Lower lobe of right lung (tissue), 2 donors: ENCODE measurements at regions not wholly inside any gene's neighbourhood (a gene's known extent, or its start where the extent isn't known, plus 50 kb on each side); places are given as distances from the start of the nearest gene placed in this dataset.

Source experiments
- ATAC-seq, 2 donors: fragments of 200-7000 bp; cut with Tn5 transposase; one replicate each; pipeline ENCODE4 v1.9.1; 2020 to 2022; ENCODE audit warnings: mild to moderate bottlenecking in 2 of 2, moderate library complexity in 2 of 2
- DNase-seq: peaks from one replicate; pipeline ENCODE4 v3.0.0-alpha.2; 2020
- H3K27ac ChIP-seq: fragments of 200-600 bp; one replicate; pipeline ENCODE4 v1.8.0; 2022
- H3K27me3 ChIP-seq: fragments of 200-600 bp; one replicate; pipeline ENCODE4 v1.8.0; 2022; ENCODE audit warnings: low read depth
- H3K36me3 ChIP-seq: fragments of 200-600 bp; one replicate; pipeline ENCODE4 v1.8.0; 2022; ENCODE audit warnings: mild to moderate bottlenecking
- H3K4me1 ChIP-seq: fragments of 200-600 bp; one replicate; pipeline ENCODE4 v1.8.0; 2022
- H3K4me3 ChIP-seq: fragments of 200-600 bp; one replicate; pipeline ENCODE4 v1.8.0; 2022; ENCODE audit warnings: mild to moderate bottlenecking
- H3K9me3 ChIP-seq: fragments of 200-600 bp; one replicate; pipeline ENCODE4 v1.8.0; 2022
- CTCF ChIP-seq: fragments of 200-600 bp; IDR thresholded peaks from one replicate; pipeline ENCODE4 v1.8.0; 2022; ENCODE audit warnings: antibody characterized with exemption, mild to moderate bottlenecking
- intact Hi-C: fragments of 100-400 bp; cut with DNase I; formaldehyde crosslinking; loops from one replicate; pipeline ENCODE4 v1.11.0; 2022
- donor health status: DM: no; HTN: yes; CAD: no; lungs with severe emphysema.

- DNase-seq = no peak
- TF ChIP-seq CTCF = no peak
Measured at GRCh38 chr13:22018076-22018835, 347.4 kb downstream of the FGF9 start.

GRCh38 chr13:22018836-22019210 lies 347.9 kb downstream of the FGF9 start:
- no peak overlapping the region for H3K4me3 ChIP-seq
- no peak for DNase-seq
- no peak for TF ChIP-seq CTCF
- H3K36me3 ChIP-seq = no peaks in the 10 kb centered on the region
- intact Hi-C loops = no loop called here
- no peaks in the 10 kb centered on the region for H3K27me3 ChIP-seq
- H3K27ac ChIP-seq = no peak overlapping the region
- no peak for ATAC-seq
- H3K9me3 ChIP-seq = no peaks in the 10 kb centered on the region
- H3K4me1 ChIP-seq = no peaks in the 10 kb centered on the region

More at GRCh38 chr13:22018076-22018835, 347.4 kb downstream of the FGF9 start:
- Histone ChIP-seq H3K4me1 (no peaks in the 10 kb centered on the region), H3K9me3 (no peaks in the 10 kb centered on the region), H3K4me3 (no peak overlapping the region), H3K27ac (no peak overlapping the region), H3K36me3 (no peaks in the 10 kb centered on the region), H3K27me3 (no peaks in the 10 kb centered on the region)
- no peak for ATAC-seq
- intact Hi-C loops = no loop called here

- H3K4me1 ChIP-seq = no peaks in the 10 kb centered on the region
- H3K9me3 ChIP-seq = no peaks in the 10 kb centered on the region
- no peaks in the 10 kb centered on the region for H3K27me3 ChIP-seq
- intact Hi-C loops = no loop called here
- H3K36me3 ChIP-seq = no peaks in the 10 kb centered on the region
- no peak overlapping the region for H3K4me3 ChIP-seq
- no peak for DNase-seq
- no peak for TF ChIP-seq CTCF
- no peak for ATAC-seq
- H3K27ac ChIP-seq = no peak overlapping the region
Measured at GRCh38 chr13:22024381-22024994, 353.6 kb downstream of the FGF9 start.

GRCh38 chr13:22027566-22027965 lies 356.7 kb downstream of the FGF9 start:
- no peak for TF ChIP-seq CTCF
- H3K9me3 ChIP-seq = no peaks in the 10 kb centered on the region
- H3K27ac ChIP-seq = no peak overlapping the region
- H3K4me3 ChIP-seq = no peak overlapping the region
- H3K4me1 ChIP-seq = no peaks in the 10 kb centered on the region
- H3K36me3 ChIP-seq = no peaks in the 10 kb centered on the region
- intact Hi-C loops = no loop called here
- DNase-seq (no peak), ATAC-seq (no peak)
- no peaks in the 10 kb centered on the region for H3K27me3 ChIP-seq

GRCh38 chr13:22028831-22029230 lies 358.0 kb downstream of the FGF9 start:
- H3K4me1 ChIP-seq = no peaks in the 10 kb centered on the region
- no peak overlapping the region for H3K27ac ChIP-seq
- no peak overlapping the region for H3K4me3 ChIP-seq
- no peak for TF ChIP-seq CTCF
- intact Hi-C loops = no loop called here
- no peaks in the 10 kb centered on the region for H3K9me3 ChIP-seq
- no peaks in the 10 kb centered on the region for H3K27me3 ChIP-seq
- peak in 1 of 2 donors; percentile 17 for ATAC-seq
- no peaks in the 10 kb centered on the region for H3K36me3 ChIP-seq
- DNase-seq = no peak
